ELR (cell line): ENCODE measurements at regions not wholly inside any gene's neighbourhood (a gene's known extent, or its start where the extent isn't known, plus 50 kb on each side); places are given as distances from the start of the nearest gene placed in this dataset.
A peak's percentile ranks its signal among the peaks of the same experiment; 100 is the strongest.
"Not testable (repeated sequence)": the region's sequence is repeated elsewhere in the genome, so short reads cannot be mapped to it uniquely, and the experiment has no call there.

Experiments used
- DNase-seq: peaks from one replicate; pipeline ENCODE4 v3.0.0-alpha.2; 2015; ENCODE audit warnings: low read depth

DNA sequence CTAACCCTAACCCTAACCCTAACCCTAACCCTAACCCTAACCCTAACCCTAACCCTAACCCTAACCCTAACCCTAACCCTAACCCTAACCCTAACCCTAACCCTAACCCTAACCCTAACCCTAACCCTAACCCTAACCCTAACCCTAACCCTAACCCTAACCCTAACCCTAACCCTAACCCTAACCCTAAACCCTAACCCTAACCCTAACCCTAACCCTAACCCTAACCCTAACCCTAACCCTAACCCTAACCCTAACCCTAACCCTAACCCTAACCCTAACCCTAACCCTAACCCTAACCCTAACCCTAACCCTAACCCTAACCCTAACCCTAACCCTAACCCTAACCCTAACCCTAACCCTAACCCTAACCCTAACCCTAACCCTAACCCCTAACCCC is 80.6 kb upstream of the PLEKHG4B start:
- not testable (repeated sequence) for DNase-seq

DNA sequence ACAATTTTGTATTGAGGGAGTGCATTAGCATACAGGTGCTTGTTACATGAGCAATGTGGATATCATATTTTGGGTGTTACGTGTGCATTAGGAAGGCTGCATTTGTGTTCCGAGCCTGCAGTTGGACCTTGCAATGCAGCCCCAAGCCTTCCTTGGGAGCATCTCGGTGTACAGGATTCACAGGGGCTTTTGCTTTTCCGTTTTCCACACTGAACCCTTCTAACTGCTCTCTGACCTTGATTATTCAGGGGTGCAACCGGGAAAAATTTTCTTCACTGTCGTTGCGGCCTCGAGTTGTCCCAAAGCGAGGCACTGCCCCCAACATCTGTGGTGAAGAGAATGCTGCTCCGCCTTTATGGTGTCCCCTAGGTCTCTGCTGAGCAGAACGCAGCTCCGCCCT is 80.1 kb upstream of the PLEKHG4B start:
- peak; percentile 14 for DNase-seq

DNA sequence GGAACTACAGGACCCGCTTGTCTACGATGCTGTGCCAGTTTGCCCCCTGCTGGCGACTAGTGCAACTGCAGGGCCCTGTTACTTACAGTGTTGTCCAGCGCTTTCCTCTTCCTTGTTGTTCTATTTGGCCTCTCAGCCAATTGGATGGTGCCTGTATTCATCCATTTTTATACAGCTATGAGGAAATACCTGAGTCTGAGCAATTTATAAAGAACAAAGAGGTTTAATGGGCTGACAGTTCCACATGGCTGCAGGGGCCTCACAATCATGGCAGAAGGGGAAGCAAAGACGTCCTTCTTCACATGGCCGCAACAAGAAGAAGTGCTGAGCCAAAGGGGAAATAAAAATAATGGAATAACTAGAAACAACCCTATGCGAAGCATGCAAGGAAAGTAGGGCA is 78.7 kb upstream of the PLEKHG4B start:
- DNase-seq = no peak

DNA sequence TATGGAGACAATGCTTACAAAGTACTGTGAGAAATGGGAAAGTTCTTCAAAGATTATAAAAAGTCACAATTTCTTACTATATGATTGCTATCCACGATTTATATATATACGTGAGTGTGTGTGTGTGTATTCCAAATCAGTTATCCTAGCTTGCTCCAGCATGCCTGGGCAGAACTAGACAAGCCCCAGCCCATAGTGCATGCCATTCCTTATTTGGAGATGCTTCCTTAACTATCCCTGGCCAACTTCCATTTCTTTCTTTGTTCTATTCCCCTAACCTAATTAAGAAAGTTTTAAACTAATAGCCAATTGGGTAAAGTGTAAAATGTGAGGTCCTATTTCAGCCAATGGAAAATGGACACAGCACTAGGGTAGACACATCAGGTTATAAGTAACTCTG is 77.3 kb upstream of the PLEKHG4B start:
- not testable (repeated sequence) for DNase-seq

DNA sequence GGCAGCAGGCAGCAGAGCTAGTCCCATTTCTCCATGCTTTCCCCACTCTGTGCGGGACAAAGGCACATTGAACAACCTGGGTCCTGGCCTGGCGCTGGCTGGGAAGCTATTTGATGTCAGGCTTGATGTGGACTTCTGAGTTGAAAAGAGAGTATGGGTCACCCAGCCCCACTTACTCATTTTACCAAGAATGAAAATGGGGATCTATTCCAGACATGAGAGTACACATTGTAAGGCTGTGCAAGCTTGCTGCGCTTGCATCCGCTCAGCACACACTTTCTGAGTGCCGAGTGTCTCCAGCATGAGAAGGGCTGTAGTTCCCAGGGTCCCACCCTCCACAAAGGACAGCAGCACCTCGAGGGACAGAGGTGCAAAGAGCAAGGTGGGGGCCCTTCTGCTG is 71.7 kb upstream of the PLEKHG4B start:
- DNase-seq = not testable (repeated sequence)

DNA sequence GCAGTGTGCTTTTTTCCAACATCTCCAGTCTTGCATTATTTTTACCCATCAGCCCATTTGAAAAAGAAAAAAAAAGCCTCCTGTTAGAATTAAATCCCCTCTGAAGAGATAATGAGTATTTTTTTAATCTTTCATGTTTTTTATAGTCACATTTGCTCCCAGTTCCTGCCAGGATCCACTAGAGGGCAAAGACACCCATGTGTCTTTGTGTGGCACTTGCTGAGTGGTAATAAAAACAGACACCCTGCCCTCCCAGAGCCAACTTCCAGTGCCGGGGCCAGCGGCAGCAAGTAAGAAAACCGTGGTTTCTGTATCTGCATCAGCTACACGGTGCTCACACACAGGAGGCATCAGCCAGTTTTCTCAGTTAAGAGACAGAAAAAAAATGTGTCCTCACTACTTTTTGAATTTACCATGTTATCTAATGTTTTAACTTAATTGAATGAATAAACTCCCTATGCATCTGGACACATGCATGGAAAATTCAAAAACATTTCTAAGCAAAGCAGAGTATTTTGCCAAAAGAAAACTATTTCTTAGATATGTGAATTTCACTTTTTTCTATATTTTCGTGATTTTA is 70.2 kb upstream of the PLEKHG4B start:
- DNase-seq = peak; percentile 52

DNA sequence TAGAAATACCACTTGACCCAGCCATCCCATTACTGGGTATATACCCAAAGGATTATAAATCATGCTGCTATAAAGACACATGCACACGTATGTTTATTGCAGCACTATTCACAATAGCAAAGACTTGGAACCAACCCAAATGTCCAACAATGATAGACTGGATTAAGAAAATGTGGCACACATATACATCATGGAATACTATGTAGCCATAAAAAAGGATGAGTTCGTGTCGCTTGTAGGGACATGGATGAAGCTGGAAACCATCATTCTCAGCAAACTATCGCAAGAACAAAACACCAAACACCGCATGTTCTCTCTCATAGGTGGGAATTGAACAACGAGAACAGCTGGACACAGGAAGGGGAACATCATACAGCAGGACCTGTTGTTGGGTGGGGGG is 68.1 kb upstream of the PLEKHG4B start:
- DNase-seq = not testable (repeated sequence)

DNA sequence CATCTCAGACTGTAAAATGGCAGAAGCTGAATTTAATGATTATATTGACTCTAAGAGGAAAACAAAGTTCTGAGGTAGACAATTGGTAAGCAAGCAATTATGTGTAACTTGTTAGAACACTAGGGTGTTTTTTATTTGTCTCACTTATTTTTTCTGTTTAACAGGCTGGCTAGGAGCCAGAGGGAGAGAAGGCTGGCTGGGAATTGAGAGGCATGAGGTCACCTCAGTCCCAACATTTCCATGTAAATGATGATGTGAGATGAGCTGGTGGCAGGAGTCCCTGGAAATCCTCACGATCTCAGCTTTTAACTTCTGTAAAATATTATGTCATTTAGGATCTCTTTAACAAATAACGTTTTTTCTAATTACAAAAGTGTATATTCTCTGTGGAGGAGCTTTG is 66.9 kb upstream of the PLEKHG4B start:
- DNase-seq = not testable (repeated sequence)

DNA sequence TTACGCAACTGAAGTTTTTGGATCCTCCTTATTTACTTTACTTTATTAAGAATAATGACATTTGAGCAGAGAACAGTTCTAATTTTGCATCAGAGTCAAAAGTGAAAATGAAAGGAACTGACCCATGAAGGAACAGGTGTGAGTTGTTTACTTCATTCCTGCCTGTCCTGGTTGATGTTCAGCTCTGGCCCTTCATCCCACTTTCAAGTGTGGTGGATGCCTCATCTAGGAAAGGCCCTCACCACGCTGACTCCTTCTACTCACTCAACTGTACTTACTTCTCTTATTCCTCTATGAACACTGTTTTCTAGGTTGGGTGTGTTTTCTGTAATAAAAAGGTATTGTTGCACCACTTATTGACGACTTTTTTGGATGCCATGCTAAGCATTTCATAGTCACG is 61.8 kb upstream of the PLEKHG4B start:
- DNase-seq = no peak

DNA sequence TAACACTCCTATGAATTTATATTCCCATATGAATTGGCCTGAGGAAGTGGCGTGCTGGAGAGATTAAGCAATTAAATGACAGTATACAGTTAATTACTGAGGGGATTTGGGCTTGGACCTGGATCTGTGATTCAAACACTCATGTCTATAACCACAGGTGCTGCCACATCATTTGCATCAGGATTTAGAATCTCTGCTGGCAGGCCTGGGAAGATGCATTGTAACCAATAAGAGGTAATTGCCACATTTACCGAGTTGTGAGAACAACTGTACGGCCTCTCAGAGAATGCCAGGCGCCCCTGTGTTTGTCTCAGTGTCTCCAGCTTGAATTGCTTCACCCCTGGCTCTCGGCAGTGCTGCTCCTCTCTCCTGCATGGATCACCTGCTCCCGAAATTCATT is 61.4 kb upstream of the PLEKHG4B start:
- DNase-seq = not testable (repeated sequence)

DNA sequence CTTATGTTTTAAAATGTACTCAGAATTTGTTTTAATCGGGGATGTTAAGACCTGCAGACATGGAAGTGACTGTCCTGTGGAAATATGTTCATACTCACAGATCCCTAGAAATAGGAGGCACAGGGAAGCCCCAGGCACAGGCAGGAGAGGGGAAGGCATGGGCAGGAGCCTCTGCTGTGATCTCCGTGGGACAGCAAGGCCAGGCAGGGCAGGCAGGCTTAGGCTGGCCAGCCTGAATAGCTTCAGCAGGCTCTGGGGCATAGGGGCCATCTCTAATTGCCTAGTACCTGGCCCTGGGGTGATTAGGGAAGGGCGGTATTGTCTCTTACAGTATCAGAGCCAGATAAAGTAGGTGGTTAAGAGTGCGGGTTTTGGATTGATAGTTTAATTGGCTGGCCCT is 59.8 kb upstream of the PLEKHG4B start:
- DNase-seq = no peak

DNA sequence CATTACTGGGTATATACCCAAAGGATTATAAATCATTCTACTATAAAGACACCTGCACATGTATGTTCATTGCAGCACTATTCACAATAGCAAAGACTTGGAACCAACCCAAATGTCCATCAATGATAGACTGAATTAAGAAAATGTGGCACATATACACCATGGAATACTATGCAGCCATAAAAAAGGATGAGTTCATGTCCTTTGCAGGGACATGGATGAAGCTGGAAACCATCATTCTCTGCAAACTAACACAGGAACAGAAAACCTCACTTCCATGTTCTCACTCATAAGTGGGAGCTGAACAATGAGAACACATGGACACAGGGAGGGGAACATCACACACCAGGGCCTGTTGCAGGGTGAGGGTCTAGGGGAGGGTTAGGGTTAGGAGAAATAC is 56.4 kb upstream of the PLEKHG4B start:
- DNase-seq = not testable (repeated sequence)

DNA sequence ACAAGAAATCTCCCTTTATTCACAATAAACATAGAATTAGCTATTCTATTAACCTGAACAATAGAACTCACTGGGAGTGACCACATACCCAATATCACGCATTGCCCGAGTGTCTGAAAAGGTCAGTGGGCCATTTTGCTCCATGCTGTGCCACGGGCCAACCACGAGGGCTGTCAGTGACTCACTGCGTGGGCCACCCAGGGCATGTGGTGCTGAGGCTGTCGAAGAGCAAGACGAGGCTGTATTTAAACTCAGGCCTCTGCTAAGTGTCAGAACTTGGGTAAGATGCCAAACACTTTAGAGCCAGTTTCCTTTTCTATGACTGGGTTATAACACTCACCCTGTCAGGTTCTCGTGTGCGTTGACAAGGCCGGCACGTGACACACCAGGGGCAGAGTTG is 54.8 kb upstream of the PLEKHG4B start:
- DNase-seq = not testable (repeated sequence)

DNA sequence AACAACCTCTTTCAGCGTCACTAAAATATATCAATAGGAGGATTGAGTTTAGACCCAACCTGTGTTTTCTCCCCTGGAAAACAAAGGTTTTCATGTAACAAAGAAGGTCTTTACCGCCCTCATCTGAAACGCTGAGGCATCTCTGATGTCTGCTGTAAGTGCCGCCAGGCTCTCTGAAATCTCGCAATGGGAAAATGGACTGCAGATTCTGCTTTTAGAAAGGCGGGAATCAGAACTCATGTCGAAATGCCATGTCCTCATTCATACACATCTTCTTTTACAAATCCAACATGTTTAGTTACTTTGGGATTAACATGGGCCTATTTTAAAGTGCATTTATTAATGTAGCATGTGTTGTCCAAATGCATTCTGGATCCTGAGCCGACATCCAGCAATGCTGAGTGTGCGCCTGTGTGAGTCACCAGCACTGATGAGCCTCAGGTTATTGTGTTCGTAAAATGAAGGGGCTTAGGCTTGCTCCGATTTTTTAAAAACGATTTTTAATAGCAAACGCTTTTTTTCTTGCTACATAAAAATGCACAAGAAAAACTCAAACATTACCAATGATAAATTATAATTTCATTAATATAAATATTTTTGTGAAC is 51.9 kb upstream of the PLEKHG4B start:
- DNase-seq = peak; percentile 22
